ENCODE measurements at regions not wholly inside any gene's neighbourhood (a gene's known extent, or its start where the extent isn't known, plus 50 kb on each side); places are given as distances from the start of the nearest gene placed in this dataset.

DNA sequence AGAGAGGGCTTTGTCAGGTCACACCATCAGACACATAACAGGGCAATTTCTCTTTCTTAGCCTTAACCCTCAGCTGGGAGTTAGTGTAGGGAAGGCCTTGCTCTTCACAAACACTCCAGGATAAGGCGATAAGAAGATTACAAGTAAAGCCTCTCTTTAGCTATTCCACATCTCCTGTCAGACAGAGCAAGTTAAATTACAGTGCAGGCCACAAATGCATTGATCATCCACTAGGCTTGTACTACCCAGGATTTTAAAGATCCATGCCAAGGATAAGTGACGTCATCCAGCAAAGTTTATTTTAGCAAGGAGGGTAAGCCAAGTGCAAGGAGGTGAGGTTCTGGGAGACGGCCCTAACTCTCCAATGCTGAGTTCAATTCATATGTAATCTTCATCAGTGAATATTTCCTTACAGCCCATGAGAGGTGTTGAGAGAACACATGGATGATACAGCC is 890.6 kb upstream of the NR2F2 start:
- TF ChIP-seq ETV6 (CRISPR knock-in tag; IDR thresholded peaks at IDR 0.05): no peak
- no peak for TF ChIP-seq CBFB (CRISPR knock-in tag; IDR thresholded peaks at IDR 0.05; ENCODE audit: low read depth)
- TF ChIP-seq CREM (CRISPR knock-in tag; IDR thresholded peaks at IDR 0.05): no peak
- TF ChIP-seq NR2C2 (CRISPR knock-in tag; IDR thresholded peaks at IDR 0.05): no peak
- TF ChIP-seq, protein P1, sequence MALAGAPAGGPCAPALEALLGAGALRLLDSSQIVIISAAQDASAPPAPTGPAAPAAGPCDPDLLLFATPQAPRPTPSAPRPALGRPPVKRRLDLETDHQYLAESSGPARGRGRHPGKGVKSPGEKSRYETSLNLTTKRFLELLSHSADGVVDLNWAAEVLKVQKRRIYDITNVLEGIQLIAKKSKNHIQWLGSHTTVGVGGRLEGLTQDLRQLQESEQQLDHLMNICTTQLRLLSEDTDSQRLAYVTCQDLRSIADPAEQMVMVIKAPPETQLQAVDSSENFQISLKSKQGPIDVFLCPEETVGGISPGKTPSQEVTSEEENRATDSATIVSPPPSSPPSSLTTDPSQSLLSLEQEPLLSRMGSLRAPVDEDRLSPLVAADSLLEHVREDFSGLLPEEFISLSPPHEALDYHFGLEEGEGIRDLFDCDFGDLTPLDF (CRISPR knock-in tag; IDR thresholded peaks at IDR 0.05): no peak
- TF ChIP-seq, protein P2, sequence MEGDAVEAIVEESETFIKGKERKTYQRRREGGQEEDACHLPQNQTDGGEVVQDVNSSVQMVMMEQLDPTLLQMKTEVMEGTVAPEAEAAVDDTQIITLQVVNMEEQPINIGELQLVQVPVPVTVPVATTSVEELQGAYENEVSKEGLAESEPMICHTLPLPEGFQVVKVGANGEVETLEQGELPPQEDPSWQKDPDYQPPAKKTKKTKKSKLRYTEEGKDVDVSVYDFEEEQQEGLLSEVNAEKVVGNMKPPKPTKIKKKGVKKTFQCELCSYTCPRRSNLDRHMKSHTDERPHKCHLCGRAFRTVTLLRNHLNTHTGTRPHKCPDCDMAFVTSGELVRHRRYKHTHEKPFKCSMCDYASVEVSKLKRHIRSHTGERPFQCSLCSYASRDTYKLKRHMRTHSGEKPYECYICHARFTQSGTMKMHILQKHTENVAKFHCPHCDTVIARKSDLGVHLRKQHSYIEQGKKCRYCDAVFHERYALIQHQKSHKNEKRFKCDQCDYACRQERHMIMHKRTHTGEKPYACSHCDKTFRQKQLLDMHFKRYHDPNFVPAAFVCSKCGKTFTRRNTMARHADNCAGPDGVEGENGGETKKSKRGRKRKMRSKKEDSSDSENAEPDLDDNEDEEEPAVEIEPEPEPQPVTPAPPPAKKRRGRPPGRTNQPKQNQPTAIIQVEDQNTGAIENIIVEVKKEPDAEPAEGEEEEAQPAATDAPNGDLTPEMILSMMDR (IDR thresholded peaks at IDR 0.05): no peak
- TF ChIP-seq ATF1 (CRISPR knock-in tag; IDR thresholded peaks at IDR 0.05): no peak
- TF ChIP-seq, protein P3, sequence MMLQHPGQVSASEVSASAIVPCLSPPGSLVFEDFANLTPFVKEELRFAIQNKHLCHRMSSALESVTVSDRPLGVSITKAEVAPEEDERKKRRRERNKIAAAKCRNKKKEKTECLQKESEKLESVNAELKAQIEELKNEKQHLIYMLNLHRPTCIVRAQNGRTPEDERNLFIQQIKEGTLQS (CRISPR knock-in tag; conservative IDR thresholded peaks at IDR 0.05): no peak
- no peak for TF ChIP-seq SP1 (CRISPR knock-in tag; conservative IDR thresholded peaks at IDR 0.05)
